ENCODE measurements at regions not wholly inside any gene's neighbourhood (a gene's known extent, or its start where the extent isn't known, plus 50 kb on each side); places are given as distances from the start of the nearest gene placed in this dataset.
"Not testable (repeated sequence)": the region's sequence is repeated elsewhere in the genome, so short reads cannot be mapped to it uniquely, and the experiment has no call there.

- TF ChIP-seq CTCF (IDR thresholded peaks at IDR 0.05); ZFX (IDR thresholded peaks at IDR 0.05; ENCODE audit: borderline replicate concordance): not testable (repeated sequence)
These were observed 235.0 kb downstream of the POTEH start for GRCh38 chr22:15924820-15925219.
